ENCODE measurements at regions not wholly inside any gene's neighbourhood (a gene's known extent, or its start where the extent isn't known, plus 50 kb on each side); places are given as distances from the start of the nearest gene placed in this dataset.

- TF ChIP-seq POLR2A (IDR thresholded peaks at IDR 0.05; ENCODE audit: insufficient read depth in 1 of 2, low read depth in 2 of 2, low read length in 2 of 2) (no peak), YY1 (IDR thresholded peaks at IDR 0.05; ENCODE audit: insufficient read depth, insufficient replicate concordance, low read depth, low read length) (no peak), ZZZ3 (CRISPR knock-in tag; IDR thresholded peaks at IDR 0.05; ENCODE audit: borderline replicate concordance) (no peak), ZNF549 (CRISPR knock-in tag; IDR thresholded peaks at IDR 0.05) (no peak), HOXA7 (CRISPR knock-in tag; IDR thresholded peaks at IDR 0.05) (no peak), ZNF407 (CRISPR knock-in tag; IDR thresholded peaks at IDR 0.05; ENCODE audit: not compliant biosample characterization) (no peak), NFYB (CRISPR knock-in tag; IDR thresholded peaks at IDR 0.05) (no peak), ZNF777 (CRISPR knock-in tag; IDR thresholded peaks at IDR 0.05) (no peak), SAP130 (CRISPR knock-in tag; IDR thresholded peaks at IDR 0.05; ENCODE audit: low read depth) (no peak)
- TF ChIP-seq, protein P1, sequence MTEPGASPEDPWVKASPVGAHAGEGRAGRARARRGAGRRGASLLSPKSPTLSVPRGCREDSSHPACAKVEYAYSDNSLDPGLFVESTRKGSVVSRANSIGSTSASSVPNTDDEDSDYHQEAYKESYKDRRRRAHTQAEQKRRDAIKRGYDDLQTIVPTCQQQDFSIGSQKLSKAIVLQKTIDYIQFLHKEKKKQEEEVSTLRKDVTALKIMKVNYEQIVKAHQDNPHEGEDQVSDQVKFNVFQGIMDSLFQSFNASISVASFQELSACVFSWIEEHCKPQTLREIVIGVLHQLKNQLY (CRISPR knock-in tag; IDR thresholded peaks at IDR 0.05) = no peak
These were observed 368.1 kb upstream of the EEF2KMT start for GRCh38 chr16:5465714-5466113.

All from HepG2 (cell line).